ENCODE measurements at regions not wholly inside any gene's neighbourhood (a gene's known extent, or its start where the extent isn't known, plus 50 kb on each side); places are given as distances from the start of the nearest gene placed in this dataset.

DNA sequence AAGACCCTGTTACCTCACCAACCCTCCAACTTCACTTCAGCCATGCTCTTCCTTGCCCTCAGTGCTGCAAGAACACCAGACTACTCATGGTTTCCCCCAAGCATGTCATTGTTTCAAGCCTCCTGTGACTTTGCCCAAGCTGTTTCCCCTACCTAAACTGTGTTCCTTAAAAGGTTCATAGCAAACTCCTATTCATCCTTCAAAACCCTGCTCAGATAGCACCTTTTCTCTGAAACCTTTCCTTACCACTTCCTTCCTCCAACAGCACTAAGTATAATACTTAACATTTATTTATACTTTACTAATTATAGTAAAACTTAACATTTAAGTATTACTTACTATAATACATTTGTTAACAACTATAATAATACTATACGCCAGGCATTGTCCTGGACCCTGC lies 136.2 kb downstream of the CCT6B start:
- ATAC-seq = no peak

GRCh38 chr17:34823023-34823422 lies 138.2 kb downstream of the CCT6B start:
- no peak for ATAC-seq

- no peak for ATAC-seq
Measured at GRCh38 chr17:34822007-34822739, 139.1 kb downstream of the CCT6B start.

GRCh38 chr17:34820922-34821321 lies 140.3 kb downstream of the CCT6B start:
- ATAC-seq = no peak

DNA sequence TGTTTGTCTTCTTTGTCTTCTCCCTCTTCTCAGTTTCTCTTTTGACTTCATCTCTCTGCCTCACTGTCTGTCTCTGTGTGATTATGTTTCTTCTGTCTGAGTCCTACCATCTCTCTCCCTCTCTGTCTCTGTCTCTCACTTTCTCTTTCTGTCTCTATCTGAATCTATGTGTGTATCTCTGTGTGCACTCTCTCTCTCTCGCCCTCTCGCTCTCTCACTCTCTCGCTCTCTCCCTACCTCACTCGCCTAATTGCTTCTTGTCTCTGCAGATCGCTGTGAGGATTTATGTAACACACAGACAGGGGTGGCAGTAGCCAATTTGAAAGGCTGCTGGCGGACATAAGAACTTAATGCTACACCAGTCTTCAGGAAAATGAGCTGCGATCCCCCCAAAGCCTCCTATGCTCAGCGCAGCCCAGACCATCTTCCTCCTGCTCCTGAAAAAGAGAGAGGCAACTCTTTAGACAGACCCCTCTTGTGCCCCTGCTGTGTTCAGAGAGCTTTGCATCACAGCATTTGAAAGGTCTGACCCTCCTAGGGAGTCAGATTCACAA lies 140.9 kb downstream of the CCT6B start:
- ATAC-seq = no peak

DNA sequence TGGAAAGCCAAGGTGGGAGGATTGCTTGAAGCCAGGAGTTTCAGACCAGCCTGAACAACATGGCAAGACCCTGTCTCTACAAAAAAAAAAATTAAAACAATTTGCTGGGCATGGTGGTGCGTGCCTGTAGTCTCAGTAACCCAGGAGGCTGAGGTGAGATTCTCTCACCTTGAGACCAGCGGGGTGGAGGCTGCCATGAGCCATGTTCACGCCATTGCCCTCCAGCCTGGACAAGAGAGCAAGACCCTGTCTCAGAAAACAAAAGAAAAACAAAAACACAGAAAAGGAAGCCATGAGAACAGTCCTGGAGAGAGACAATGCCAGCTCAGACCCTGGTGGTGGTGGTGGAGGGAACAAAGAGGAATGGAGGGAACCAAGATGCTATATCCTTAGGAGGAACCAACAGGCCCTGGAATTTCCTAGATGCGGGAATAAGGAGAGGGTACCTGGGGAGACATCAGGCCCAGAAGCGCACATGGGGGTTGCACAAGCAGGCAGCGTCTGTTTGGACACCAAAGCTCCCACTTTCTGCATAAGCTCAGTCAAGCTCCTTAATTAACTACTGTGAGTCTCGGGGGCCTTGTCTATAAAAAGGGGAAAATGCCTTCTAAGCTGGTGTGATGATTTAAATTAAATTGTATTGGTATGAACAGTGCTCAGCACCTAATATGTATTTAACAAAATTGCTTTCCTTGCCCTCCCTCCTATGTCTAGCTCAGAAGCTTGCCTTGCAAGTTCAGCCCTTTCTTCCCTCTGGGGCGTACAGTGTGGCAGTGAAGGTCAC lies 143.8 kb downstream of the CCT6B start:
- no peak for ATAC-seq

- no peak for ATAC-seq
Measured at GRCh38 chr17:34816848-34817247, 144.4 kb downstream of the CCT6B start.

DNA sequence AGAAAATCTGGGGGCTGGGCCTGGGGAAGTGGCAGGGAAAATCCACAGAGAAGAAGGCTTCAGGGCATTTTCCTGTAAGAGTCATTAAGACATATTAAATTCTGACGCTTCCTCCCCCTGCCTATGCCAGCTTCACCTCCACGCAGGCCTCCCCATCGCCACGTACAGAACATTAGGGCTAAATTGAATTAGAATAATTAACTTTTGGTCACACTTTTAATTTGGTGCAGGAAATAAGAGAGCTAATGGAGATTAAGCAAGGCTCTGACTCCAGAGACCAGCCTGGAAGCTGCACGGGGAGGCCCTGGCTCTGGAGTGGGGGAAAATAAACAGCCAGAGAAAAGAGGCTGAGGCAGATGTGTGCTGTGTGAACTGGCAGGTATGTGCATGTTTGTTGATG lies 148.0 kb downstream of the CCT6B start:
- no peak for ATAC-seq

GRCh38 chr17:34811561-34811960 lies 149.7 kb downstream of the CCT6B start:
- no peak for ATAC-seq

GRCh38 chr17:34800661-34801060 lies 160.6 kb downstream of the CCT6B start:
- ATAC-seq = no peak

DNA sequence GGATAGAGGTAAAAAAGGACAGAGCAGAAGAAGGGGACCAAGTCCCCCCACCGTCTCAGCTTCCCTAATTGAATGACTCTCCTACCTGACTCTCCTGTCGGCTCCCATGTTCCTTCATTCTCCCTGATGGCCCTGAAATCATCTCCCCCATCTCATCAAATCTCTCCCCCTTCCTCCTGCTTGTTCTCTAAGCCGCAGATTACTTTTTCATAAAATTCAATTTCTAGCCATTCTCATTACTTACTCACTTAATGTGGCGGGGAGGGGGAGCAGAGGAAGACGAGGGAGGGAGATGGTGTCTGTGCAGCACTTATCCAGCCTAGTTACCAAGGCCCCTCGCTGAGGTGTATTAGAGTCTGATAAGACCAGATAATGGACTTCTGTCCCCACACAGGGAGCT lies 161.5 kb downstream of the CCT6B start:
- ATAC-seq = no peak

DNA sequence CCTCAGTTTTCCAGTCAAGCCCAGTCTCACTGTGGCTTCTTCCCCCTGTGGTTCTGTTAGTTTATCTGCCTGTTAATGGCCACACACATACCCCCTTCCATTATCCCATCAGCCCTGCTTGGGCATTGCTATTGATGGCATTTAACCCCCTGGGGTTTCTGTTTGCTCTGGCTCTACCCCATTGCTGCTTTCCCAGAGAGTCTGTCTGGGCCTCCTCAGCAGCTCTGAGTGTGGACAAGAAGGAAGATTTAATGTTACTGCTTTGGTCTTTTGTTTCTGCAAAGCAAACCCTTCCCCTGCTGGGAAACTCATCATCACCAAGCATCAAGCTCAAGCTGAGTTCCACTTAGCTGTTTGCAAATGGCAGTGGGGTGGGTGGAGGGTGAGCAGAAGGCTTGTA lies 162.7 kb downstream of the CCT6B start:
- ATAC-seq = no peak

GRCh38 chr17:34797720-34798119 lies 163.5 kb downstream of the CCT6B start:
- no peak for ATAC-seq

GRCh38 chr17:34793231-34793908 lies 167.9 kb downstream of the CCT6B start:
- ATAC-seq = no peak

GRCh38 chr17:34788696-34789095 lies 172.6 kb downstream of the CCT6B start:
- no peak for ATAC-seq

- no peak for ATAC-seq
Measured at GRCh38 chr17:34784526-34784925, 176.7 kb downstream of the CCT6B start.

DNA sequence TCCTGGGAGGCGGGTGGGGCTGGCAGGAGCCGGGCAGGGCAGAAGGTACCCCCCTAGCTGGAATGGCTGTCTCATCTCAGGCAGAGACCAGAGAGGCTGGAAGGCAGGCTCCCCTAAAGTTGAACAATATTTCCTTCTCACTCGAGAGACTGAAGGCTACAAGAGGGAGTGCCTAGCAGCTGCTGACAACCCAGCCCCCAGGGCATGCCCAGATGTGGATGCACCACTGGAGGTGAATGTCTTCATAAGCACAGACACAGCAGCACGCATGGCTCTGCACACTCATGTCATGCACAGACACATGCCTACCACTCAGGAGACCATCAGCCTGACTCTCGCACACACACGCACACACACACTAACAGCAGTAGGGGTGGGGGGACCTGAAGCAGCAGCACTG lies 179.0 kb downstream of the CCT6B start:
- ATAC-seq = no peak

DNA sequence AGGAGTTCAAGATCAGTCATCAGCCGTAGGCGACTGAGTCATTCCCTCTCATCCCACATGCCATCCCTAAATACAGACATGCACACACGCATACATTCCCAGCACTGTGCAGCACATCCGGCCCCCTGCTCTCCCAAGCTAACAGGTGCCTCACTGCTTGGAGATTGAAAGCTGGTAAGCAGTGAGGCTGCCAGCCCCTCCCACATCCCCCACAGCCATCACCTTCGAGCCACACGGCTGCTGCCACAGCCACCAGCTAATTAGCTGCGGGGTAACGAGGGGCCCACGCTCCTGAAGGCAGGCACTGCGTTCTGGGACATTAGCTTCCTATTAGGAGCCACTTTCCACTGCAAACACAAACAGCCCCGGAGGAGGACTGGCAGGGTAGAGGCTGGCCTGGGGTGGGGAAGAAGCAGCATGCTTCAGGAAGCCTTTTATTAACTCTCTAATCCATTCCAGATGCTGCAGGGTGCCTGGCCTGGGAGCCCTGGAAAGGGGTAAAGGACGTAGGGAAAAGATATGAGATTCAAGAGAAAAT lies 179.6 kb downstream of the CCT6B start:
- no peak for ATAC-seq

DNA sequence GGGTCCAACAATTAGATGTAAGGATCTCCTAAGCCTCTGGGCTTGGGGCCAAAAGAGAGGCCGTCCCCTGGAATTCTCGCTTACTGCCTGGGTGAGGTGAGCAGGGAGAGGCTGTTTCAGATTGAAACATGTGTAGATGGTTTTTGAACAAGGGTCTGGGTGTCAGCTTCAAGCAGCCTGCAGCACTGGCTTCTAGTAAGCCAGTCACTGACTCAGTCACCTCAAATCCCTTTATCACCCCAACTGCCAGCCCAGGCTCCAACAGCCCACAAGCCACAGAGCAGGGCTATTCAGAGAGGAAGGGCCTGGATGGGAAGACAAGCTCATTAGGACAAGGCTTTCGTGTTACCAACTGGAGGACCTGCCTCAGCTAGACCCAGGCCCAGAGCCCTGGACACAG lies 180.2 kb downstream of the CCT6B start:
- ATAC-seq = no peak

- ATAC-seq = no peak
Measured at GRCh38 chr17:34780438-34780837, 180.8 kb downstream of the CCT6B start.

DNA sequence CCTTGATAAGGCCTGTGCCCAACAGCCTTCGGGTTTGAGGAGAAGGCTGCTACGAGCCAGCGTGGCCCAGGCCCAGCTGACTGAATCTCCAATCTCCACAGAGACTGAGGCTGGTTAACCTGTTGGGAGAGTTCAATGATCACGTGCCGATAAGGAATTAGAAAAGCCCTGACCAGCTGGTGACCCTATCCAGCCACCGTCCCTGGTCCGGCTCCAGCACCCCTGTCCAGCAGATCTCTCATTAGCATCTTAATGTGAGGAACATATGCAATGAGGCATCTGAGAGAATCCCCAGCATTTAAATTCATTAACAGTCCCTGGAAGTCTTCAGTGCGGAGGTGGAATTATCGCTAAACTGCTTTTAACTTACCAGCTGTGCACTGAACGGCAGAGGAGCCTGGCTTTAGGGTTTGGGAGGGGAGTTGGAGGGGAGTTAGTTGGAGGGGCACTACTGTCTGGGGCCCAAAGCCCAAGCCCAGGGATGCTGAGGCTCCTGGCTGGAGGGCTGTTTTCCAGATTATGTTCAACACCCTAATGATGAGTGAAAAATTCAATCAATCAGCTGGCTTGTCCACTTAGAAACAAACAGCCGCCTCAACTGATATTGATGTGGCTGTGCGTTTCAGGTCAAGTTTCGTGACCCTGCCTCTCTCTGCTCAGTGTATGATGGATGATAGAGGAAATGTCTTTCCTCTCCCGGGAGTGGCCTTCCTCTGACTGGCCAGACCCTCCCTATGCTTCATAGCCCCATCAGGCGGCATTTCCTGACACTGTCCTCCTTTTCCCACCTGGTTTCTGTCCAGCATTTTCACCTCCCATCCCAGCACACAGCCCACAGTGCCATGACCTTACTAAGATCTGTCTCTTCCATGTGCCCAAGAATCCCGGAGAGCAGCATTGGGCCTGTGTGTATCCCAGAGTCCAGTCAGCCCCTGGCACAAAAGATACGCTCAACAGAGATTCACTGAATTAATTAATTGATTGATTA lies 184.5 kb downstream of the CCT6B start:
- ATAC-seq = no peak

GRCh38 chr17:34773036-34773435 lies 188.2 kb downstream of the CCT6B start:
- ATAC-seq = no peak
